ENCODE measurements at regions not wholly inside any gene's neighbourhood (a gene's known extent, or its start where the extent isn't known, plus 50 kb on each side); places are given as distances from the start of the nearest gene placed in this dataset.

- H3K27ac ChIP-seq (ENCODE audit: low read depth, low read length): no peak overlapping the region
- no peaks in the 10 kb centered on the region for H3F3A ChIP-seq (ENCODE audit: control insufficient read depth, insufficient read depth)
- H3K79me2 ChIP-seq (ENCODE audit: control insufficient read depth, low read length): no peaks in the 10 kb centered on the region
Measured at GRCh38 chr18:10036479-10036878, 122.7 kb downstream of the VAPA start.

DNA sequence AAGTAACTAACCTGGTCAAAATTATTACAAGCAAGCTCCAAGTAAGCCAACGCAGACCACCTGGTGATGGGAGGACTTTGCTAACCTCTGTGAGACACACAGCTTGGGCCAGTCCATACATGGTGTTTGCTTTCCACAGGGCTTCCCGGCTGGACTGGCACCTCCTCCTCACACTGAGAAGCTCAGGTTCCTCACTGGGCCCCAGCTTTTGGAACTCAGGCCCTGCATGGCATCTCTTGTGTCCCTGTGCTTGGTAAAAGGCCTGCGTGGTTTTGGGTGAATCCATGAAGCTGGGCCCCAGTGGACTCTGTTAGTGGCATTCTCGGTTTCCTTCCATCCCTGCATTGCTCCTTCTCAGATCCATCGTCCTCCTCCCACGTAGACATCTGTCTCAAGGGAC is 123.4 kb downstream of the VAPA start:
- TF ChIP-seq, protein P1, sequence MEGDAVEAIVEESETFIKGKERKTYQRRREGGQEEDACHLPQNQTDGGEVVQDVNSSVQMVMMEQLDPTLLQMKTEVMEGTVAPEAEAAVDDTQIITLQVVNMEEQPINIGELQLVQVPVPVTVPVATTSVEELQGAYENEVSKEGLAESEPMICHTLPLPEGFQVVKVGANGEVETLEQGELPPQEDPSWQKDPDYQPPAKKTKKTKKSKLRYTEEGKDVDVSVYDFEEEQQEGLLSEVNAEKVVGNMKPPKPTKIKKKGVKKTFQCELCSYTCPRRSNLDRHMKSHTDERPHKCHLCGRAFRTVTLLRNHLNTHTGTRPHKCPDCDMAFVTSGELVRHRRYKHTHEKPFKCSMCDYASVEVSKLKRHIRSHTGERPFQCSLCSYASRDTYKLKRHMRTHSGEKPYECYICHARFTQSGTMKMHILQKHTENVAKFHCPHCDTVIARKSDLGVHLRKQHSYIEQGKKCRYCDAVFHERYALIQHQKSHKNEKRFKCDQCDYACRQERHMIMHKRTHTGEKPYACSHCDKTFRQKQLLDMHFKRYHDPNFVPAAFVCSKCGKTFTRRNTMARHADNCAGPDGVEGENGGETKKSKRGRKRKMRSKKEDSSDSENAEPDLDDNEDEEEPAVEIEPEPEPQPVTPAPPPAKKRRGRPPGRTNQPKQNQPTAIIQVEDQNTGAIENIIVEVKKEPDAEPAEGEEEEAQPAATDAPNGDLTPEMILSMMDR (IDR thresholded peaks at IDR 0.05; ENCODE audit: low read depth, low read length, poor library complexity, severe bottlenecking): no peak
- TF ChIP-seq EZH2phosphoT487 (IDR thresholded peaks at IDR 0.05; ENCODE audit: borderline replicate concordance, low read length): no peak
- no peak overlapping the region for H3K27ac ChIP-seq (ENCODE audit: low read depth, low read length)
- H3F3A ChIP-seq (ENCODE audit: control insufficient read depth, insufficient read depth): no peaks in the 10 kb centered on the region
- H3K9me3 ChIP-seq (ENCODE audit: control insufficient read depth, insufficient read depth, low read length): no peaks in the 10 kb centered on the region
- H3K9me2 ChIP-seq (replicated peaks; ENCODE audit: control insufficient read depth, low read length): no peaks in the 10 kb centered on the region
- H3K4me2 ChIP-seq (ENCODE audit: low read length): no peak overlapping the region
- peaks cover 6% of the 10 kb centered on the region; the same call in 1 of the 2 replicates for H3K27me3 ChIP-seq (ENCODE audit: control insufficient read depth, low read length)
- no peaks in the 10 kb centered on the region for H3K4me1 ChIP-seq (ENCODE audit: control insufficient read depth, low read length)
- H3K36me3 ChIP-seq (ENCODE audit: control insufficient read depth, low read length): no peaks in the 10 kb centered on the region
- H3K4me3 ChIP-seq (ENCODE audit: low read length): no peak overlapping the region
- no peaks in the 10 kb centered on the region for H4K20me1 ChIP-seq (ENCODE audit: control insufficient read depth, insufficient read depth, low read depth, low read length)
- no peaks in the 10 kb centered on the region for H3K79me2 ChIP-seq (ENCODE audit: control insufficient read depth, low read length)

More at GRCh38 chr18:10036479-10036878, 122.7 kb downstream of the VAPA start:
- Histone ChIP-seq H3K36me3 (ENCODE audit: control insufficient read depth, low read length) (no peaks in the 10 kb centered on the region), H3K4me3 (ENCODE audit: low read length) (no peak overlapping the region), H3K9me3 (ENCODE audit: control insufficient read depth, insufficient read depth, low read length) (no peaks in the 10 kb centered on the region), H4K20me1 (ENCODE audit: control insufficient read depth, insufficient read depth, low read depth, low read length) (no peaks in the 10 kb centered on the region), H3K9me2 (replicated peaks; ENCODE audit: control insufficient read depth, low read length) (no peaks in the 10 kb centered on the region), H3K4me2 (ENCODE audit: low read length) (no peak overlapping the region), H3K27me3 (ENCODE audit: control insufficient read depth, low read length) (peaks cover 3% of the 10 kb centered on the region; the same call in 1 of the 2 replicates), H3K4me1 (ENCODE audit: control insufficient read depth, low read length) (no peaks in the 10 kb centered on the region)
- TF ChIP-seq, protein P1 (IDR thresholded peaks at IDR 0.05; ENCODE audit: low read depth, low read length, poor library complexity, severe bottlenecking): no peak
- no peak for TF ChIP-seq EZH2phosphoT487 (IDR thresholded peaks at IDR 0.05; ENCODE audit: borderline replicate concordance, low read length)

DNA sequence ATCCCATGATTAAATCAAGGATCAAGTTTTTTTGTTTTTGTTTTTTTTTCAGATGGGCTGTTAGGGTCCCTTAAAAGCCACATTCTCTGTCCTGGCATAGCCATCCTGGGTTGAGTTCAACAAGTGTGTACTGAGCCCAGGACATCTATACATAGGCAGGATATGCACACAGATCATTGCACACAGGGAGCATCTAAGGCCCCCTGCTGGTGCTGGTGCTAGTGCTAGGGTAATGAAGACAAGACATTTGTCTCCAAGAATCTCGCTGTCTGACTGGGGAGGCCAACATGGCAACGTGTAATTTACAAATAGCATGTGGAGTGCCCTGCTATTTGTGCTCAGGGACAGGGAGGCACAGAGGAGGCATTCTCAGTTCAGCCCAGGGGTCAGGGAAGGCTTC is 124.5 kb downstream of the VAPA start:
- no peak for TF ChIP-seq EZH2phosphoT487 (IDR thresholded peaks at IDR 0.05; ENCODE audit: borderline replicate concordance, low read length)
- TF ChIP-seq, protein P1 (IDR thresholded peaks at IDR 0.05; ENCODE audit: low read depth, low read length, poor library complexity, severe bottlenecking): no peak
- H3K4me1 ChIP-seq (ENCODE audit: control insufficient read depth, low read length): no peaks in the 10 kb centered on the region
- H3K27ac ChIP-seq (ENCODE audit: low read depth, low read length): no peak overlapping the region
- no peaks in the 10 kb centered on the region for H3F3A ChIP-seq (ENCODE audit: control insufficient read depth, insufficient read depth)
- no peak overlapping the region for H3K4me3 ChIP-seq (ENCODE audit: low read length)
- no peaks in the 10 kb centered on the region for H4K20me1 ChIP-seq (ENCODE audit: control insufficient read depth, insufficient read depth, low read depth, low read length)
- no peaks in the 10 kb centered on the region for H3K9me3 ChIP-seq (ENCODE audit: control insufficient read depth, insufficient read depth, low read length)
- peaks cover 6% of the 10 kb centered on the region; the same call in 1 of the 2 replicates for H3K27me3 ChIP-seq (ENCODE audit: control insufficient read depth, low read length)
- H3K36me3 ChIP-seq (ENCODE audit: control insufficient read depth, low read length): no peaks in the 10 kb centered on the region
- H3K9me2 ChIP-seq (replicated peaks; ENCODE audit: control insufficient read depth, low read length): no peaks in the 10 kb centered on the region
- H3K79me2 ChIP-seq (ENCODE audit: control insufficient read depth, low read length): no peaks in the 10 kb centered on the region
- H3K4me2 ChIP-seq (ENCODE audit: low read length): no peak overlapping the region
